GM18507 (cell line): ENCODE measurements at regions not wholly inside any gene's neighbourhood (a gene's known extent, or its start where the extent isn't known, plus 50 kb on each side); places are given as distances from the start of the nearest gene placed in this dataset.
A peak's percentile ranks its signal among the peaks of the same experiment; 100 is the strongest.

Experiments
- DNase-seq: peaks from one replicate; pipeline ENCODE4 v3.0.0; 2011; ENCODE audit warnings: low read depth; ENCODE audit not compliant: insufficient read length; ENCODE audit errors: extremely low spot score
- FAIRE-seq: peaks from 2 replicates; lab custom pipeline; 2011; peaks lifted over from hg19 to GRCh38; lab: Jason Lieb, UNC

GRCh38 chr10:69715899-69716606 lies 85.7 kb upstream of the COL13A1 start:
- FAIRE-seq = no peak
- no peak for DNase-seq

GRCh38 chr10:69716711-69717560 lies 84.8 kb upstream of the COL13A1 start:
- DNase-seq (peak; percentile 29), FAIRE-seq (peak; percentile 71)

- DNase-seq = no peak
- FAIRE-seq = no peak
Observed at GRCh38 chr10:69718951-69719350, 82.8 kb upstream of the COL13A1 start.

GRCh38 chr10:69721690-69722310 lies 79.9 kb upstream of the COL13A1 start:
- DNase-seq (no peak), FAIRE-seq (no peak)

GRCh38 chr10:69723653-69724052 lies 78.1 kb upstream of the COL13A1 start:
- no peak for FAIRE-seq
- DNase-seq = no peak

- FAIRE-seq (no peak), DNase-seq (no peak)
Observed at GRCh38 chr10:69726850-69727249, 74.9 kb upstream of the COL13A1 start.

GRCh38 chr10:69728335-69728870 lies 73.3 kb upstream of the COL13A1 start:
- FAIRE-seq (no peak), DNase-seq (no peak)

- FAIRE-seq = no peak
- no peak for DNase-seq
Observed at GRCh38 chr10:69729326-69730048, 72.2 kb upstream of the COL13A1 start.

GRCh38 chr10:69730251-69731156 lies 71.2 kb upstream of the COL13A1 start:
- DNase-seq (no peak), FAIRE-seq (no peak)

- FAIRE-seq (no peak), DNase-seq (no peak)
Observed at GRCh38 chr10:69731184-69731583, 70.5 kb upstream of the COL13A1 start.

GRCh38 chr10:69731698-69732097 lies 70.0 kb upstream of the COL13A1 start:
- DNase-seq (no peak), FAIRE-seq (no peak)

- DNase-seq (no peak), FAIRE-seq (no peak)
Observed at GRCh38 chr10:69732147-69732825, 69.4 kb upstream of the COL13A1 start.

- FAIRE-seq (no peak), DNase-seq (no peak)
Observed at GRCh38 chr10:69732826-69733150, 68.9 kb upstream of the COL13A1 start.

- FAIRE-seq (no peak), DNase-seq (no peak)
Observed at GRCh38 chr10:69733791-69734261, 67.9 kb upstream of the COL13A1 start.

- FAIRE-seq = no peak
- no peak for DNase-seq
Observed at GRCh38 chr10:69734416-69734796, 67.3 kb upstream of the COL13A1 start.

- DNase-seq (no peak), FAIRE-seq (peak; percentile 5)
Observed at GRCh38 chr10:69734797-69735468, 66.8 kb upstream of the COL13A1 start.

- DNase-seq (no peak), FAIRE-seq (no peak)
Observed at GRCh38 chr10:69736886-69737641, 64.6 kb upstream of the COL13A1 start.
